ENCODE measurements at regions not wholly inside any gene's neighbourhood (a gene's known extent, or its start where the extent isn't known, plus 50 kb on each side); places are given as distances from the start of the nearest gene placed in this dataset.

- TF ChIP-seq ZBTB17 (CRISPR knock-in tag; IDR thresholded peaks at IDR 0.05) = no peak
- TF ChIP-seq POLR2AphosphoS2 (IDR thresholded peaks at IDR 0.05; ENCODE audit: low read length) = no peak
- no peak for TF ChIP-seq EZH2 (IDR thresholded peaks at IDR 0.05; ENCODE audit: borderline replicate concordance, low read depth, low read length)
- TF ChIP-seq POLR2AphosphoS5 (IDR thresholded peaks at IDR 0.05; ENCODE audit: control insufficient read depth, insufficient read depth, low read depth, low read length) = no peak
- no peak for TF ChIP-seq CREB1 (IDR thresholded peaks at IDR 0.05)
- TF ChIP-seq CREB1 (CRISPR knock-in tag; IDR thresholded peaks at IDR 0.05) = no peak
These were observed 238.3 kb upstream of the SDK2 start for GRCh38 chr17:73882590-73882989.
